ENCODE measurements at regions not wholly inside any gene's neighbourhood (a gene's known extent, or its start where the extent isn't known, plus 50 kb on each side); places are given as distances from the start of the nearest gene placed in this dataset.
"Not testable (repeated sequence)": the region's sequence is repeated elsewhere in the genome, so short reads cannot be mapped to it uniquely, and the experiment has no call there.

- DNase-seq (ENCODE audit: low spot score): no peak
Measured at GRCh38 chrX:25503826-25504225, 488.1 kb upstream of the ARX start.

GRCh38 chrX:25507801-25508200, 492.0 kb upstream of the ARX start:
- DNase-seq (ENCODE audit: low spot score): no peak

GRCh38 chrX:25519258-25519657, 503.5 kb upstream of the ARX start:
- DNase-seq (ENCODE audit: low spot score): no peak

- DNase-seq (ENCODE audit: low spot score): not testable (repeated sequence)
Measured at GRCh38 chrX:25522443-25523010, 506.8 kb upstream of the ARX start.

- DNase-seq (ENCODE audit: low spot score): peak; percentile 8
Measured at GRCh38 chrX:25523574-25524540, 508.1 kb upstream of the ARX start.

- DNase-seq (ENCODE audit: low spot score): no peak
Measured at GRCh38 chrX:25527156-25527555, 511.4 kb upstream of the ARX start.

- no peak for DNase-seq (ENCODE audit: low spot score)
Measured at GRCh38 chrX:25527596-25527995, 511.8 kb upstream of the ARX start.

- DNase-seq (ENCODE audit: low spot score): no peak
Measured at GRCh38 chrX:25531096-25531495, 515.3 kb upstream of the ARX start.

- no peak for DNase-seq (ENCODE audit: low spot score)
Measured at GRCh38 chrX:25534091-25534490, 518.3 kb upstream of the ARX start.

GRCh38 chrX:25536307-25536970, 520.7 kb upstream of the ARX start:
- no peak for DNase-seq (ENCODE audit: low spot score)

- no peak for DNase-seq (ENCODE audit: low spot score)
Measured at GRCh38 chrX:25537699-25538098, 521.9 kb upstream of the ARX start.

- no peak for DNase-seq (ENCODE audit: low spot score)
Measured at GRCh38 chrX:25544641-25545040, 528.9 kb upstream of the ARX start.

- no peak for DNase-seq (ENCODE audit: low spot score)
Measured at GRCh38 chrX:25548811-25549210, 533.0 kb upstream of the ARX start.

- DNase-seq (ENCODE audit: low spot score): no peak
Measured at GRCh38 chrX:25555521-25555920, 539.8 kb upstream of the ARX start.

- DNase-seq (ENCODE audit: low spot score): no peak
Measured at GRCh38 chrX:25558137-25558536, 542.4 kb upstream of the ARX start.

GRCh38 chrX:25561190-25561589, 545.4 kb upstream of the ARX start:
- DNase-seq (ENCODE audit: low spot score): no peak

- no peak for DNase-seq (ENCODE audit: low spot score)
Measured at GRCh38 chrX:25573631-25574030, 557.9 kb upstream of the ARX start.

- no peak for DNase-seq (ENCODE audit: low spot score)
Measured at GRCh38 chrX:25596921-25597320, 541.2 kb upstream of the MAGEB18 start.

- no peak for DNase-seq (ENCODE audit: low spot score)
Measured at GRCh38 chrX:25597551-25597950, 540.6 kb upstream of the MAGEB18 start.

- no peak for DNase-seq (ENCODE audit: low spot score)
Measured at GRCh38 chrX:25599061-25599460, 539.1 kb upstream of the MAGEB18 start.

GRCh38 chrX:25600776-25601175, 537.4 kb upstream of the MAGEB18 start:
- no peak for DNase-seq (ENCODE audit: low spot score)

- DNase-seq (ENCODE audit: low spot score): no peak
Measured at GRCh38 chrX:25601323-25601722, 536.8 kb upstream of the MAGEB18 start.

- no peak for DNase-seq (ENCODE audit: low spot score)
Measured at GRCh38 chrX:25618248-25618647, 519.9 kb upstream of the MAGEB18 start.

All from HuH-7.5 (cell line).